ENCODE measurements at regions not wholly inside any gene's neighbourhood (a gene's known extent, or its start where the extent isn't known, plus 50 kb on each side); places are given as distances from the start of the nearest gene placed in this dataset.

- TF ChIP-seq EP300 (IDR thresholded peaks at IDR 0.05) (no peak), CTCF (IDR thresholded peaks at IDR 0.05) (no peak), POLR2AphosphoS5 (IDR thresholded peaks at IDR 0.05) (no peak), POLR2A (IDR thresholded peaks at IDR 0.05; ENCODE audit: low read depth) (no peak)
Observed at GRCh38 chr15:29446480-29446879, 176.9 kb upstream of the NSMCE3 start.
